LNCaP clone FGC (cell line): ENCODE measurements at regions not wholly inside any gene's neighbourhood (a gene's known extent, or its start where the extent isn't known, plus 50 kb on each side); places are given as distances from the start of the nearest gene placed in this dataset.

ENCODE experiments used
- DNase-seq: peaks from one replicate; pipeline ENCODE4 v3.0.0-alpha.2; 2011; ENCODE audit warnings: low read depth
- H3K4me3 ChIP-seq: 2 replicates; pipeline ENCODE4 v1.5.1; 2011; ENCODE audit warnings: mild to moderate bottlenecking, low read depth, low read length, control low read depth
- CTCF ChIP-seq: IDR thresholded peaks from 2 replicates; pipeline ENCODE4 v1.5.1; 2012; ENCODE audit warnings: mild to moderate bottlenecking; ENCODE audit not compliant: control insufficient read depth, insufficient read depth; ENCODE audit errors: extremely low read depth

DNA sequence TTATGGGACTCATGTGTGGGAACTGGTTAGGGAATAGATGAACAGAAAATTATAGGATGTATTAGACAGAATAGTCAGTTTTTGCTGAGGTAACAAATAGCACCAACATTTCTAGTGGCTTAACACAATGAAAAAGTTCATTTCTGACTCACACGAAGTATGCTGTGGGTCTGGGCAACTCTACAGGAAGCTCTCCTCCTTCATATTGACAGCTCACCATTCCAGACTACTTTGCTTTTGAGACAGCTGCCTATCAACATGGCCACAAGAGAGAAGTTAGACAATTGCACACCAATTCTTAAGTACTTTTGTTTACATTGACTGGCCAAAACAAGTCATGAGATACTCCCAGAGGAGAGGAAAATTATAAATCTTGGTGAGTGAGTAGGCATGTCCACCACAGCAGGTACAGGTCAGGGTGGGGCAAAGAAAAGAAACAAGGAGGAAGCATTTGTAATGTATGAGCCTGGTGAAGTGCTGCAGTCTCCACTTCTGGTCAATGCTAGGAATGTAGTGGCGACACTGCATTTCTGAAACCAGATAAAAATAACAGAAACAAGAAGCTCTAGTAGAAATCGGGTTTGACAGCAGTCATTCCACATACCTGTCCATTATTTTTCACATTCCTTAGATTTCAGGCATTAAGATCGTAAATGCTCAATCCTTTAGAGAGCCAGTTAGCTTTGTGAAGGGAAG is 141.6 kb downstream of the ICOS start:
- TF ChIP-seq CTCF, result no peak
- no peak for DNase-seq
- H3K4me3 ChIP-seq, result no peak overlapping the region

DNA sequence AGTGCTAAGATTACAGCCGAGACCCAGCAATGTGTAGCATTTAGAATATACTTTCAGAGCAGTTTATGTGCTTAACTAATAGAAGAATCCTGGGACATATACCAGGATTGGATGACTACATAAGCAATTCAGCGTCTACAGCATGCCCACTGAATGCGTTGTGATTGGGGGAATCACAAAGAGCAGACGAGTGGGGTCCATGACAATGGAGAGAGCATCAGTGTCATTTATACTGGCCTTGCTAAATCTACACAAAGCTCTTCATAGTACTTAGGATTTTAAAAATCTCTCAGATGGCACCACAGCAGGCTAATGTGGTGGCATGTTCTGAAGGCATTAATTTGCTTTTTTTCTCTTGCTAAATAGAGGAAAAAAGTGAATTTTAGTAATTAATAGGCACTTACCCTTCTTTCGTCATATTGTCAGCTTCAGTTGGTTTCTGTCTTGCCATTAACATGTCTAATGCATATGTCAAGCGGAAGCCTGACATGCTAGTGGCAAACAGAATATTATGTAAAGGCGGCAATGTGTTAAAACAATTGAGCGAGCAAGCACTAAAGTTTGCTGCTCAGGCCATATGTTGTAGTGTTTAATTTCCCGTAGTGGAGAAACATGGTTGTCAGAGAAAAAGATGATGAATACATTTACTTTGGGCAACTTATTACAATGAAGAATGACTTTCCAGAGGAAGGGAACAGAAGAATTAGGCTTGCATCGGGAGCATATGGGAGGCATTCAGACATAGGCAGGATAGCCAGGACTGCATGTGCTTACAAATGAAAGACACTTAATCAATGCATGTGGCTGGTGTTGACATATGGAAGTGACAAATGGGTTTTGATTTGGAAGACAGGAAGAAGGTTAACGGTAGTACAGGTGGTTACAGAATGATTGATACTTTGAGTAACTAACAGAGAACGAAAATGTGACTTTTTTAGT is 145.2 kb downstream of the ICOS start:
- no peak overlapping the region for H3K4me3 ChIP-seq
- DNase-seq, result no peak
- no peak for TF ChIP-seq CTCF

DNA sequence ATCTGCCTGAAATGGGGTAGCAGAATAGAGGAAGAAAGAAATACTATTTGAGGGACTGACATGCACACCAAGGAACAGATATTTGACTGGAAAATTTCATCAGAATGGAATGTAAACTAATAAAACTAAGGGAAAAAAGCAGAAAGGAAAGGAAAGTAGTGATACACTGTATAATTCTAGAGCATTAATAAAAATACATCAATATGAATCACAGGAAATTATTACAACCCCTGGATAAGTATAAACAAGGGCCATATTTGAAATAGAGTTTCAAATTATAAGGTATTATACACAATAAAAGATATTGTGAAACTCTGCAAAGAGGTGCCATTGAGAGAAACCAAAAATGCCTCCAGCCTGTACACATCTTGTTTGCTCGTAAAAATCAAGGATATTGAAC is 149.6 kb downstream of the ICOS start:
- TF ChIP-seq CTCF, result no peak
- H3K4me3 ChIP-seq, result no peak overlapping the region
- DNase-seq, result no peak

DNA sequence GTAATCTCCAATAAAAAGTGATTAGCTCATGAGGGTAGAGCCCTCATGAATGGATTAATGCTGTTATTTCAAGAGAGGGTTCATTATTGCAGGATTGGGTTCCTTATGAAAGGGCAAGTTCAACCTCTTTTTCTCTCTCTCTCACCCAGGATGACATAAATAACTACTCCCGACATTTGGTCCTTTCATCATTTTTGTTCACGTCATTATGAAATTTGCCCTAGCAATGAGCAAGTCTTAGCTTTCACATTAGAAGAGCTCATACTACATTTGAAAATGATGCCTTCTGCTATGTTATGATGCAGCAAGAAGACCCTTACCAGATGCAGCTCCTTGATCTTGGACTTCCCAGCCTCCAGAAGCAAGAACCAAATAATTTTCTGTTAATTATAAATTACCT is 152.5 kb downstream of the ICOS start:
- TF ChIP-seq CTCF, result no peak
- no peak for DNase-seq
- no peak overlapping the region for H3K4me3 ChIP-seq

- no peak for DNase-seq
- no peak overlapping the region for H3K4me3 ChIP-seq
- TF ChIP-seq CTCF, result no peak
Observed at GRCh38 chr2:204089574-204089973, 153.0 kb downstream of the ICOS start.

- no peak for DNase-seq
- TF ChIP-seq CTCF, result no peak
- no peak overlapping the region for H3K4me3 ChIP-seq
Observed at GRCh38 chr2:204090021-204090420, 153.5 kb downstream of the ICOS start.
